Activated CD4-positive, alpha-beta T cell treated with anti-CD3 and anti-CD28 coated beads, Interleukin-2, amount 10 ng/mL, durations not matched to agents 24 days and 14 days (primary cell): ENCODE measurements at regions not wholly inside any gene's neighbourhood (a gene's known extent, or its start where the extent isn't known, plus 50 kb on each side); places are given as distances from the start of the nearest gene placed in this dataset.

Experiments
- DNase-seq: peaks from one replicate; pipeline ENCODE4 v3.0.0; 2022
- H3K27ac Mint-ChIP-seq: one replicate; pipeline ENCODE4 v1.8.0; 2022; ENCODE audit warnings: mild to moderate bottlenecking, mixed read lengths
- H3K27me3 Mint-ChIP-seq: one replicate; pipeline ENCODE4 v1.8.0; 2022; ENCODE audit warnings: mixed read lengths
- H3K36me3 Mint-ChIP-seq: one replicate; pipeline ENCODE4 v1.8.0; 2022; ENCODE audit warnings: low read depth, mild to moderate bottlenecking, mixed read lengths
- H3K4me1 Mint-ChIP-seq: one replicate; pipeline ENCODE4 v1.8.0; 2021; ENCODE audit warnings: mixed read lengths
- H3K4me3 Mint-ChIP-seq: one replicate; pipeline ENCODE4 v1.8.0; 2022; ENCODE audit warnings: mild to moderate bottlenecking, moderate library complexity, mixed read lengths
- H3K9me3 Mint-ChIP-seq: one replicate; pipeline ENCODE4 v1.8.0; 2021; ENCODE audit warnings: mixed read lengths
- intact Hi-C: fragments of 100-400 bp; cut with micrococcal nuclease; formaldehyde crosslinking; loops from one replicate; pipeline ENCODE4 v1.15.1; 2023

GRCh38 chr1:79762461-79762860, 755.9 kb upstream of the ADGRL4 start:
- intact Hi-C loops, result no loop called here
- Mint-ChIP-seq H3K9me3 (peaks cover 4% of the 10 kb centered on the region), H3K27ac (no peak overlapping the region), H3K27me3 (no peaks in the 10 kb centered on the region), H3K4me1 (no peaks in the 10 kb centered on the region), H3K36me3 (no peaks in the 10 kb centered on the region), H3K4me3 (no peak overlapping the region)
- DNase-seq, result no peak

GRCh38 chr1:79760531-79760930, 754.0 kb upstream of the ADGRL4 start:
- DNase-seq, result no peak
- Mint-ChIP-seq H3K9me3 (peaks cover 5% of the 10 kb centered on the region), H3K4me3 (no peak overlapping the region), H3K4me1 (no peaks in the 10 kb centered on the region), H3K36me3 (no peaks in the 10 kb centered on the region), H3K27me3 (no peaks in the 10 kb centered on the region), H3K27ac (no peak overlapping the region)
- intact Hi-C loops, result no loop called here

GRCh38 chr1:79749607-79750006, 743.1 kb upstream of the ADGRL4 start:
- H3K4me1 Mint-ChIP-seq, result no peaks in the 10 kb centered on the region
- DNase-seq, result no peak
- H3K4me3 Mint-ChIP-seq, result no peak overlapping the region
- H3K9me3 Mint-ChIP-seq, result peaks cover 3% of the 10 kb centered on the region
- intact Hi-C loops, result no loop called here
- no peaks in the 10 kb centered on the region for H3K27me3 Mint-ChIP-seq
- H3K27ac Mint-ChIP-seq, result no peak overlapping the region
- H3K36me3 Mint-ChIP-seq, result no peaks in the 10 kb centered on the region

- no peaks in the 10 kb centered on the region for H3K27me3 Mint-ChIP-seq
- H3K9me3 Mint-ChIP-seq, result peaks cover 3% of the 10 kb centered on the region
- no peaks in the 10 kb centered on the region for H3K4me1 Mint-ChIP-seq
- H3K4me3 Mint-ChIP-seq, result no peak overlapping the region
- H3K36me3 Mint-ChIP-seq, result no peaks in the 10 kb centered on the region
- DNase-seq, result no peak
- H3K27ac Mint-ChIP-seq, result no peak overlapping the region
- intact Hi-C loops, result no loop called here
Measured at GRCh38 chr1:79745929-79746328, 739.4 kb upstream of the ADGRL4 start.

- H3K4me1 Mint-ChIP-seq, result no peaks in the 10 kb centered on the region
- H3K27me3 Mint-ChIP-seq, result no peaks in the 10 kb centered on the region
Measured at GRCh38 chr1:79744746-79745145, 738.2 kb upstream of the ADGRL4 start.

GRCh38 chr1:79741720-79742421, 735.3 kb upstream of the ADGRL4 start:
- Mint-ChIP-seq H3K27ac (no peak overlapping the region), H3K4me1 (no peaks in the 10 kb centered on the region), H3K4me3 (no peak overlapping the region), H3K9me3 (no peaks in the 10 kb centered on the region), H3K27me3 (no peaks in the 10 kb centered on the region), H3K36me3 (no peaks in the 10 kb centered on the region)
- no peak for DNase-seq
- intact Hi-C loops, result no loop called here

More at GRCh38 chr1:79744746-79745145, 738.2 kb upstream of the ADGRL4 start:
- no peak overlapping the region for H3K27ac Mint-ChIP-seq
- intact Hi-C loops, result no loop called here
- no peak for DNase-seq
- no peak overlapping the region for H3K4me3 Mint-ChIP-seq
- no peaks in the 10 kb centered on the region for H3K36me3 Mint-ChIP-seq
- peaks cover 3% of the 10 kb centered on the region for H3K9me3 Mint-ChIP-seq

- Mint-ChIP-seq H3K9me3 (no peaks in the 10 kb centered on the region), H3K4me1 (no peaks in the 10 kb centered on the region), H3K27me3 (no peaks in the 10 kb centered on the region), H3K36me3 (no peaks in the 10 kb centered on the region), H3K4me3 (no peak overlapping the region), H3K27ac (no peak overlapping the region)
- no peak for DNase-seq
- intact Hi-C loops, result no loop called here
Measured at GRCh38 chr1:79738101-79738500, 731.6 kb upstream of the ADGRL4 start.

- no peak overlapping the region for H3K27ac Mint-ChIP-seq
- H3K4me3 Mint-ChIP-seq, result no peak overlapping the region
- H3K4me1 Mint-ChIP-seq, result no peaks in the 10 kb centered on the region
- H3K36me3 Mint-ChIP-seq, result no peaks in the 10 kb centered on the region
- H3K9me3 Mint-ChIP-seq, result no peaks in the 10 kb centered on the region
- no peak for DNase-seq
- intact Hi-C loops, result no loop called here
- no peaks in the 10 kb centered on the region for H3K27me3 Mint-ChIP-seq
Measured at GRCh38 chr1:79737193-79737592, 730.7 kb upstream of the ADGRL4 start.

GRCh38 chr1:79732950-79733349, 726.4 kb upstream of the ADGRL4 start:
- Mint-ChIP-seq H3K27me3 (no peaks in the 10 kb centered on the region), H3K4me3 (no peak overlapping the region), H3K9me3 (no peaks in the 10 kb centered on the region), H3K4me1 (no peaks in the 10 kb centered on the region), H3K27ac (no peak overlapping the region), H3K36me3 (no peaks in the 10 kb centered on the region)
- intact Hi-C loops, result no loop called here
- DNase-seq, result no peak

GRCh38 chr1:79726911-79727310, 720.4 kb upstream of the ADGRL4 start:
- no peak for DNase-seq
- H3K9me3 Mint-ChIP-seq, result no peaks in the 10 kb centered on the region
- H3K27me3 Mint-ChIP-seq, result no peaks in the 10 kb centered on the region
- H3K4me1 Mint-ChIP-seq, result no peaks in the 10 kb centered on the region
- no peak overlapping the region for H3K4me3 Mint-ChIP-seq
- intact Hi-C loops, result no loop called here
- no peaks in the 10 kb centered on the region for H3K36me3 Mint-ChIP-seq
- no peak overlapping the region for H3K27ac Mint-ChIP-seq

- Mint-ChIP-seq H3K4me3 (no peak overlapping the region), H3K4me1 (no peaks in the 10 kb centered on the region), H3K27ac (no peak overlapping the region), H3K27me3 (no peaks in the 10 kb centered on the region), H3K36me3 (no peaks in the 10 kb centered on the region), H3K9me3 (no peaks in the 10 kb centered on the region)
- intact Hi-C loops, result no loop called here
- no peak for DNase-seq
Measured at GRCh38 chr1:79726321-79726720, 719.8 kb upstream of the ADGRL4 start.

- Mint-ChIP-seq H3K27ac (no peak overlapping the region), H3K4me1 (no peaks in the 10 kb centered on the region), H3K9me3 (peaks cover 6% of the 10 kb centered on the region), H3K27me3 (no peaks in the 10 kb centered on the region), H3K36me3 (no peaks in the 10 kb centered on the region), H3K4me3 (no peak overlapping the region)
- no peak for DNase-seq
- intact Hi-C loops, result no loop called here
Measured at GRCh38 chr1:79716447-79716846, 709.9 kb upstream of the ADGRL4 start.

- H3K9me3 Mint-ChIP-seq, result peaks cover 3% of the 10 kb centered on the region
- intact Hi-C loops, result no loop called here
- no peak for DNase-seq
- no peaks in the 10 kb centered on the region for H3K36me3 Mint-ChIP-seq
- no peaks in the 10 kb centered on the region for H3K4me1 Mint-ChIP-seq
- H3K27ac Mint-ChIP-seq, result no peak overlapping the region
- H3K27me3 Mint-ChIP-seq, result no peaks in the 10 kb centered on the region
- H3K4me3 Mint-ChIP-seq, result no peak overlapping the region
Measured at GRCh38 chr1:79714664-79715063, 708.1 kb upstream of the ADGRL4 start.

GRCh38 chr1:79711001-79711431, 704.5 kb upstream of the ADGRL4 start:
- intact Hi-C loops, result no loop called here
- H3K9me3 Mint-ChIP-seq, result no peaks in the 10 kb centered on the region
- DNase-seq, result no peak
- H3K36me3 Mint-ChIP-seq, result no peaks in the 10 kb centered on the region
- H3K4me3 Mint-ChIP-seq, result no peak overlapping the region
- H3K27ac Mint-ChIP-seq, result no peak overlapping the region
- no peaks in the 10 kb centered on the region for H3K27me3 Mint-ChIP-seq
- no peaks in the 10 kb centered on the region for H3K4me1 Mint-ChIP-seq

GRCh38 chr1:79708646-79709265, 702.2 kb upstream of the ADGRL4 start:
- H3K4me1 Mint-ChIP-seq, result no peaks in the 10 kb centered on the region
- no peak overlapping the region for H3K4me3 Mint-ChIP-seq
- intact Hi-C loops, result no loop called here
- H3K9me3 Mint-ChIP-seq, result no peaks in the 10 kb centered on the region
- no peaks in the 10 kb centered on the region for H3K36me3 Mint-ChIP-seq
- no peaks in the 10 kb centered on the region for H3K27me3 Mint-ChIP-seq
- H3K27ac Mint-ChIP-seq, result no peak overlapping the region
- DNase-seq, result no peak
